Right atrium auricular region (tissue), 2 donors: ENCODE measurements at regions not wholly inside any gene's neighbourhood (a gene's known extent, or its start where the extent isn't known, plus 50 kb on each side); places are given as distances from the start of the nearest gene placed in this dataset.

Source experiments
- DNase-seq: peaks from one replicate; pipeline ENCODE4 v3.0.0-alpha.2; 2019; ENCODE audit warnings: low spot score
- H3K27ac ChIP-seq, 2 donors: fragments of 200-600 bp; sonication (generic); 1 replicate in 1 of 2; 2 replicates in 1 of 2; pipeline ENCODE4 v1.5.1; 2016 to 2019
- H3K27me3 ChIP-seq, 2 donors: fragments of 200-600 bp; sonication (generic); one replicate each; pipeline versions ENCODE4 v1.5.1 to v1.6.0; 2017 to 2019
- H3K36me3 ChIP-seq: fragments of 200-600 bp; sonication (generic); one replicate; pipeline ENCODE4 v1.5.1; 2016
- H3K4me1 ChIP-seq, 2 donors: fragments of 200-600 bp; sonication (generic); one replicate each; pipeline versions ENCODE4 v1.5.1 to v1.6.0; 2017 to 2019
- H3K4me3 ChIP-seq, 2 donors: fragments of 200-600 bp; sonication (generic); 1 replicate in 1 of 2; 2 replicates in 1 of 2; pipeline ENCODE4 v1.5.1; 2017 to 2019; ENCODE audit warnings: mild to moderate bottlenecking in 1 of 2, moderate library complexity in 1 of 2
- H3K9me3 ChIP-seq, 2 donors: fragments of 200-600 bp; sonication (generic); one replicate each; pipeline ENCODE4 v1.5.1; 2019
- CTCF ChIP-seq, 2 donors: fragments of 200-600 bp; sonication (generic); IDR thresholded peaks; one replicate each; pipeline ENCODE4 v1.5.1; 2019; ENCODE audit warnings: antibody characterized with exemption in 2 of 2

GRCh38 chr5:143464723-143465490 lies 61.4 kb upstream of the NR3C1 start:
- no peaks in the 10 kb centered on the region for H3K36me3 ChIP-seq
- H3K27me3 ChIP-seq: no peaks in the 10 kb centered on the region
- H3K9me3 ChIP-seq: no peaks in the 10 kb centered on the region
- H3K27ac ChIP-seq: no peak overlapping the region
- no peaks in the 10 kb centered on the region for H3K4me1 ChIP-seq
- no peak for TF ChIP-seq CTCF (IDR thresholded peaks at IDR 0.05)
- no peak for DNase-seq
- no peak overlapping the region for H3K4me3 ChIP-seq

- H3K27ac ChIP-seq: no peak overlapping the region
- DNase-seq: no peak
- H3K36me3 ChIP-seq: no peaks in the 10 kb centered on the region
- H3K4me1 ChIP-seq: no peaks in the 10 kb centered on the region
- no peaks in the 10 kb centered on the region for H3K27me3 ChIP-seq
- H3K4me3 ChIP-seq: no peak overlapping the region
- H3K9me3 ChIP-seq: no peaks in the 10 kb centered on the region
- no peak for TF ChIP-seq CTCF (IDR thresholded peaks at IDR 0.05)
Observed at GRCh38 chr5:143462431-143462830, 58.9 kb upstream of the NR3C1 start.

GRCh38 chr5:143459433-143459832 lies 55.9 kb upstream of the NR3C1 start:
- no peaks in the 10 kb centered on the region for H3K4me1 ChIP-seq
- H3K9me3 ChIP-seq: no peaks in the 10 kb centered on the region
- H3K4me3 ChIP-seq: no peak overlapping the region
- no peaks in the 10 kb centered on the region for H3K36me3 ChIP-seq
- no peaks in the 10 kb centered on the region for H3K27me3 ChIP-seq
- no peak for DNase-seq
- no peak for TF ChIP-seq CTCF (IDR thresholded peaks at IDR 0.05)
- no peak overlapping the region for H3K27ac ChIP-seq

GRCh38 chr5:143456952-143457547 lies 53.6 kb upstream of the NR3C1 start:
- no peak for TF ChIP-seq CTCF (IDR thresholded peaks at IDR 0.05)
- DNase-seq: no peak
- Histone ChIP-seq H3K9me3 (no peaks in the 10 kb centered on the region), H3K4me1 (no peaks in the 10 kb centered on the region), H3K27me3 (no peaks in the 10 kb centered on the region), H3K27ac (no peak overlapping the region), H3K4me3 (no peak overlapping the region), H3K36me3 (no peaks in the 10 kb centered on the region)

- DNase-seq: no peak
- Histone ChIP-seq H3K4me1 (no peaks in the 10 kb centered on the region), H3K4me3 (no peak overlapping the region), H3K36me3 (no peaks in the 10 kb centered on the region), H3K9me3 (no peaks in the 10 kb centered on the region), H3K27me3 (no peaks in the 10 kb centered on the region), H3K27ac (no peak overlapping the region)
- TF ChIP-seq CTCF (IDR thresholded peaks at IDR 0.05): no peak
Observed at GRCh38 chr5:143454936-143455516, 51.5 kb upstream of the NR3C1 start.
